CD1c-positive myeloid dendritic cell (primary cell): ENCODE measurements at regions not wholly inside any gene's neighbourhood (a gene's known extent, or its start where the extent isn't known, plus 50 kb on each side); places are given as distances from the start of the nearest gene placed in this dataset.
A peak's percentile ranks its signal among the peaks of the same experiment; 100 is the strongest.
"Not testable (repeated sequence)": the region's sequence is repeated elsewhere in the genome, so short reads cannot be mapped to it uniquely, and the experiment has no call there.

ENCODE experiments used
- DNase-seq: peaks from one replicate; pipeline ENCODE4 v3.0.0-alpha.2; 2016; ENCODE audit errors: extremely low spot score

GRCh38 chr3:18236726-18237125, 188.4 kb downstream of the SATB1 start:
- DNase-seq = no peak

DNA sequence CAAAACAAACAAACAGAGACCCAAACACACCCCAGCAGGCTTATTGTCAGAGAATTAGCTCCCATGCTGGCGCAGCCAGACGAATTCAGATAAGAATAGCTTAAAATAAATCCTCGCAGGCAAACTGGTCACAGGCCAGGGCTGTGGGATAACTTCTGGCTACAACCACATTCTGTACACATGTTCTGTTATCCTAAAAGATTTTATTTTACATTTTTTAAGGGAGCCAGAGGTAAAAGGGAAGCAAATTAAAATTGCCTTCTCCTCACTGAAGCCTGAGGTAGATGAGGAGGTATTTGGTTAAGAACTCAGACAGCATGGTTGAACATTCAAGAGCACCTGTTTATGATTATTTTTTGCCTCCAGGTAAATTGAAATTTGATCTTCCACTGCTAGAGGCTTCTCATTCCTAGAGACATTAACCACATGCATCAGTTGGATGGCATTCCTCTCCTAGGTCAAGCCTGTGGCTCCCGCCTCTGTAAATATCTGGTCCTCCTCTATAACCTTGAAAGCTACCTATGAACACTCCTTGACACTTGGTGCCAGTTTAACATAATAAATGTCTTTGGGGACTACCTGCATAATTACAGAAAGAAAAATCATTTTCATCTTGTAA, 190.3 kb downstream of the SATB1 start:
- DNase-seq = no peak

- no peak for DNase-seq
Measured at GRCh38 chr3:18233987-18234716, 191.0 kb downstream of the SATB1 start.

DNA sequence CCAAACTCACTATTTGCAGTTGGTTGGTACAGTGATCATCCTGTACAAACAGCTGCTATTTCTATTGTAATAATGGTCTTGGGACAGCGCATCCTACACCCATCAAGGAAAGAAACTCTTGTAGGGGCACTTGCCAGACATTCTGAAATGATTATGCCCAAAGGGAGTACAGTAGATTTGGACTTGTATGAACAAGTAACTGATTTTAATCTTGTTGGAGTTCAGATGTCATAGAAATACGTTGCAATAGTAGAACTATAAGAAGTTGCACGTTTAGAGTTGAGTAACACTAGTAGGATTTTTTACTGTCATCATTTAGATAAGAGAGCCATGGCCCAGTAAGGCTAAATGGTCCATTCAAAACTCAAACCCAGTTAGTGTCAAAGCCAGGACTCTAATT, 192.8 kb downstream of the SATB1 start:
- DNase-seq = no peak

GRCh38 chr3:18228060-18228459, 197.1 kb downstream of the SATB1 start:
- no peak for DNase-seq

DNA sequence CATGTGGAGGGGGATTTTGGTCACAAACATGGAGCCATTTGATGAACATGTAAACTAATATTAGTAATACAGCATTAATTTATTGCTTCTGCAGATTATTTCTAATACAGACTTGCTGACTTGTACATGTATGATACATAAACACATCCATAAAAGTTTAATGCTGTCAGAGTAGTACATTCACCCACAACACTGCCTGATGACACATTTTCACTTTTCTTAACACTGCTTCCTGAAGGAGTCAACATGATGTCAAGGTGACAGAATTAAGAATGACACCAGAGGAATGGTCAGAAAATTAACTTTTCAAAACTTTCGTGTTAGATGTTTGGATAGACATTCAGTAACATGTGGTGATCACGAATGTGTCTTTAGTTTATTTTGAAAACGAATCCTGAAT, 199.4 kb downstream of the SATB1 start:
- DNase-seq = no peak

DNA sequence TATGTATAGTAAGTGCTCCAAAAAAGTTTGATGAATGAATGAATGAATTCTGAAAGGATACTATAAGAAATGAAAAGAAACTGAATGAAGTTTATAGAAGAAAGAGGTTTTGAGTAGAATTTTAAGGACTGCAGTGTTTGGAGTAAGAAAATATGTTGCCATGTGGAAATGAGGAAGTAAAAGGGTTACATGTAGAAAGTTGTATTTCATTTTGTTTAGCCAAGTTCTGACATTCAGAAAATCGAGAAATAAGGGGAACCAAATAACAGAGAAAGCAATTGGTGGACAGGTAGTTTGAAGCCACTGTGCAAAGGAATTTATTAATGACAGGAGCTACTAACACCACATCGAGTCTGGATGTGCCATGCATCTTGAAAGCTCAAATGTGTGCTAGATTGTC, 200.7 kb downstream of the SATB1 start:
- peak; percentile 11 for DNase-seq

DNA sequence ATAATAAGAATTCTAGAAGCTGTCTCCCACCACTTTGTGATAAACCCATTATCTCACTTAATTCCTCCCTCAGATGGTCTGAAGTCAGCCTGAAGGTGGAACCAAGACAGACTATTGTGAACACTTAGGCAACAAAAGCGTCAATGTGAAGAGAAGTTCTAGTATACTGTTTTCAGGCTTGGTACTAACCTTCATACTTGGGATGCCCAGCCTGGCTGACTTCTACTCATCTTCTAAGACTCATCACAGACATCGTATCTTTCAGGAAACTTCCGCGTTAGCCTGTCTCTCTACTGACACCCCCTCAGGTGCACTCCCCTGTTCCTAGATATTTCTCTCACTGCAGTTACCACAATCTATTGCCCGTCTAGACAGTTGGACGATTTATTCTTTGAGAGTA, 201.2 kb downstream of the SATB1 start:
- DNase-seq = no peak

GRCh38 chr3:18223571-18223970, 201.6 kb downstream of the SATB1 start:
- peak; percentile 52 for DNase-seq

- DNase-seq = no peak
Measured at GRCh38 chr3:18222686-18223085, 202.5 kb downstream of the SATB1 start.

DNA sequence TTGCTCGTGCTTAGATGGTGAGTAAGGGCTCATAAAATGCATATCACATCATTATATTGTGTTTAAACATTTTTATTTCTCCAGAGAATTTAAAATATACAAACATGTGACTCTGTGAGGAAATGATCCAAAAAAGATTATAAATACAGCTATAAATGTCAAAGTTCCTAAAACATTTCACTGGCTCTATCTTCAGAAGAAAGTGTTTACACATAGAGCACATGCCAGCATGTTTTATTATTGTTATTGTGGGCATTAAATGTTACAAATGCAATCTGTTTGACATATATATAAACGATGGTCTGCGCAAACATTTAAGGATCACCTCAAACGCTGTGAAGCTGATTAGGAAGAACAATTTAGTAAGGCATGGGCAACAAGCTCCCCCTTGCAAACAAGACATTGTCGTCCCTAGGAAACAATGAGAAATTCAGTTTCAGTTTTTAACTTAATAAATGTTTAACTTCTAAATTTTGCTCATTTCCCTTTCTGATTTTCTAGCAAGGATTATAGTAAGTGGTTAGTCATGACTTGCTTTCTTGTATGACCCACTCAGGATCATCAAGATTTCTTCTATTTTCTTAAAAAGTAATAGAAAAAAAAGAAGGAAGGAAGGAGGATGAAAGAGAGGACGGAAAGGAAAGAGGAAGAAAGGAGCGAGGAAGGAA, 207.5 kb downstream of the SATB1 start:
- no peak for DNase-seq

- no peak for DNase-seq
Measured at GRCh38 chr3:18216996-18217395, 208.1 kb downstream of the SATB1 start.

- DNase-seq = no peak
Measured at GRCh38 chr3:18215639-18216038, 209.5 kb downstream of the SATB1 start.

GRCh38 chr3:18211116-18211515, 214.0 kb downstream of the SATB1 start:
- DNase-seq = no peak

GRCh38 chr3:18208856-18209255, 216.3 kb downstream of the SATB1 start:
- peak; percentile 62 for DNase-seq

- no peak for DNase-seq
Measured at GRCh38 chr3:18208091-18208490, 217.0 kb downstream of the SATB1 start.

DNA sequence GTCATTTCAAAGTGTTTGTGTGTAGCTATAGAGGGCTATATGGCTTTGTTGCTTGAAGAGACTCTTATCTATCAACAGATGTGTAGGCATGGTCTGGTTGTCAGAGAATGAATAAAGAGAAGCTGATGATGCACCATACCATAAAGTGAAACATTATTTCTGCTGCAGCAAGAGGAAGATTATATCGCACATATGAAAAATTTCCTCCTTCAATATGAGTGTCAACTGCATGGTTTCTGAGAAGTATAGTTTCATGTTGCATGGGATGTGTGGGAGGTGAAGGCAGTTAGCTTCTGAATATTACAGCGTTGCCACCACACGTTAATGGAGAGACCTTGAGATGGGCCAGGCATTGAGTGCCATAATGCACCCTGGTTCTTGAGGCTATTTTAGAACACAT, 217.9 kb downstream of the SATB1 start:
- no peak for DNase-seq

DNA sequence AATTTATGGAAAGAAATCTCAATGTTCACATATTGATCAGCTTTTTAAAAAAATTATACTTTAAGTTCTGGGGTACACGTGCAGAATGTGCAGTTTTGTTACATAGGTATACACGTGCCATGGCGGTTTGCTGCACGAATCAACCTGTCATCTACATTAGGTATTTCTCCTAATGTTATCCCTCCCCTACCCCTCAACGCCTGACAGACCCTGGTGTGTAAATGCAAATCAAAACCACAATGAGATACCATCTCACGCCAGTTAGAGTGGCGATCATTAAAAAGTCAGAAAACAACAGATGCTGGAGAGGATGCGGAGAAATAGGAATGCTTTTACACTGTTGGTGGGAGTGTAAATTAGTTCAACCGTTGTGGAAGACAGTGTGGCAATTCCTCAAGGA, 219.4 kb downstream of the SATB1 start:
- DNase-seq = not testable (repeated sequence)

DNA sequence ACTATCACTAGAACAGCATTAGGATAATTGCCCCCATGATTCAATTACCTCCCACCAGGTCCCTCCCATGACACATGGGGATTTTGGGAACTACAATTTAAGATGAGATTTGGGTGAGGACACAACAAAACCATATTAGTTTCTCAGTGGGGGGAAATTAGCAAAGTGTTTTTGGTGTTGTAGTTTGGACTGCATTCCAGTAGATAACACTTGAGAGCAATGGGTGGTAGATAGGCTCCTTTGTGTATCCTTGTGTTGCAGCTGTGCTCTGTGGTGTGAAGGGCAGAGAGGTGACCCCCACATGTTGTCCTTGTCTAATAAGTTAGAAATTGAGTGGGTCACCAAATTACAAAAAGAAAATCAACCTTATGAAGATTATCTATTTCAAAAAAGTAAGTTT, 223.8 kb downstream of the SATB1 start:
- no peak for DNase-seq

GRCh38 chr3:18199757-18200156, 225.4 kb downstream of the SATB1 start:
- DNase-seq = no peak

GRCh38 chr3:18195836-18196235, 229.3 kb downstream of the SATB1 start:
- no peak for DNase-seq

- no peak for DNase-seq
Measured at GRCh38 chr3:18194431-18194830, 230.7 kb downstream of the SATB1 start.

GRCh38 chr3:18190646-18191045, 234.5 kb downstream of the SATB1 start:
- no peak for DNase-seq
